ENCODE measurements at regions not wholly inside any gene's neighbourhood (a gene's known extent, or its start where the extent isn't known, plus 50 kb on each side); places are given as distances from the start of the nearest gene placed in this dataset.

GRCh38 chr2:122135021-122135937 lies 379.8 kb downstream of the TSN start (continued):
- TF ChIP-seq HOMEZ (CRISPR knock-in tag; IDR thresholded peaks at IDR 0.05) (no peak), NCOA6 (IDR thresholded peaks at IDR 0.05) (no peak), ZNF695 (CRISPR knock-in tag; IDR thresholded peaks at IDR 0.05) (no peak), ID3 (CRISPR knock-in tag; IDR thresholded peaks at IDR 0.05) (no peak), ID3 (tag; IDR thresholded peaks at IDR 0.05) (no peak), CTBP1 (IDR thresholded peaks at IDR 0.05; ENCODE audit: borderline replicate concordance) (no peak; the same call in 1 of the 2 replicates), TBP (optimal IDR thresholded peaks at IDR 0.05; ENCODE audit: low read depth, low read length) (no peak), BRD4 (IDR thresholded peaks at IDR 0.05) (no peak), BRF1 (IDR thresholded peaks at IDR 0.05; ENCODE audit: borderline replicate concordance, extremely low read depth, insufficient read length) (no peak), ZNF232 (CRISPR knock-in tag; IDR thresholded peaks at IDR 0.05) (no peak), FOXJ3 (CRISPR knock-in tag; IDR thresholded peaks at IDR 0.05) (no peak), CREBBP (IDR thresholded peaks at IDR 0.05; ENCODE audit: low read depth, low read length) (no peak), ZNF57 (CRISPR knock-in tag; IDR thresholded peaks at IDR 0.05) (no peak), BCOR (IDR thresholded peaks at IDR 0.05) (no peak), MXD1 (CRISPR knock-in tag; IDR thresholded peaks at IDR 0.05; ENCODE audit: borderline replicate concordance, poor library complexity, severe bottlenecking) (no peak), ILK (tag; IDR thresholded peaks at IDR 0.05; ENCODE audit: borderline replicate concordance, low read depth) (no peak), ZNF511 (CRISPR knock-in tag; IDR thresholded peaks at IDR 0.05) (no peak), ZNF639 (CRISPR knock-in tag; conservative IDR thresholded peaks at IDR 0.05 in 1 of 2, IDR thresholded peaks at IDR 0.05 in 1 of 2) (peak in 1 of 2 experiments; percentile 47; a peak in 1 of 4 replicates), THAP12 (CRISPR knock-in tag; IDR thresholded peaks at IDR 0.05) (no peak), NFE2L1 (tag; IDR thresholded peaks at IDR 0.05; ENCODE audit: borderline replicate concordance, low read depth) (no peak), ZEB2 (IDR thresholded peaks at IDR 0.05) (no peak)
